K562 (cell line): ENCODE measurements at regions not wholly inside any gene's neighbourhood (a gene's known extent, or its start where the extent isn't known, plus 50 kb on each side); places are given as distances from the start of the nearest gene placed in this dataset.

ENCODE experiments used
- ATAC-seq: fragments of 200-7000 bp; cut with Tn5 transposase; 3 replicates; pipeline ENCODE4 v1.9.1; 2020; ENCODE audit warnings: moderate library complexity
- BruUV-seq: library from RNA; stranded (reverse); fragments of 400-500 nt; replicated peaks from 2 replicates; lab custom pipeline; 2021; lab: Mats Ljungman, UMichigan
- CTCF ChIA-PET: fragments of 300-600 bp; formaldehyde crosslinking; extraction: SDS; loops from one replicate; lab custom pipeline; 2021; ENCODE audit warnings: low intra/inter-chr PET ratio; lab: Yijun Ruan, JAX
- POLR2A ChIA-PET: fragments of 300-600, 350-650 bp; sonication (Branson Sonifier 250); formaldehyde crosslinking; extraction: SDS; loops from one replicate; lab custom pipeline; 2021; ENCODE audit warnings: antibody characterized with exemption, inconsistent platforms; lab: Yijun Ruan, JAX
- DNase-seq, 4 experiments: peaks; one replicate each; pipeline versions ENCODE4 v3.0.0 to v3.0.0-alpha.2; 2011 to 2018; ENCODE audit warnings: low spot score in 3 of 4, mixed read lengths in 3 of 4; ENCODE audit errors: extremely low read depth in 1 of 4
- FAIRE-seq: peaks from 2 replicates; lab custom pipeline; 2011; peaks lifted over from hg19 to GRCh38; lab: Jason Lieb, UNC
- H2AFZ ChIP-seq: 2 replicates; pipeline ENCODE4 v1.6.0; 2011; ENCODE audit warnings: low read depth, low read length, control low read depth, inconsistent platforms
- H3K27ac ChIP-seq: fragments of 200-600 bp; 3 replicates; pipeline ENCODE4 v1.8.0; 2011; ENCODE audit warnings: low read depth, mild to moderate bottlenecking, control low read depth, inconsistent platforms, low read length, moderate library complexity, mixed read lengths; ENCODE audit errors: extremely low read depth
- H3K27me3 ChIP-seq, 2 experiments: fragments of 300-600 bp in 1 of 2; 2 replicates in 1 of 2; 3 replicates in 1 of 2; pipeline versions ENCODE4 v1.6.0 to v1.8.0; 2011; ENCODE audit warnings: inconsistent platforms in 2 of 2, low read length in 2 of 2, mild to moderate bottlenecking in 1 of 2, mixed read lengths in 1 of 2, moderate library complexity in 1 of 2; ENCODE audit not compliant: control insufficient read depth in 2 of 2, insufficient read depth in 2 of 2
- H3K36me3 ChIP-seq: fragments of 300-600 bp; 3 replicates; pipeline ENCODE4 v1.8.0; 2011; ENCODE audit warnings: mild to moderate bottlenecking, low read length, inconsistent platforms; ENCODE audit not compliant: control insufficient read depth, insufficient read depth
- H3K4me1 ChIP-seq, 2 experiments: fragments of 200-600 bp in 1 of 2; replicated peaks in 1 of 2; 2 replicates in 1 of 2; 3 replicates in 1 of 2; pipeline versions ENCODE4 v1.5.1 to v1.8.0; 2011; ENCODE audit warnings: inconsistent platforms in 2 of 2, low read length in 2 of 2, mild to moderate bottlenecking in 1 of 2, mixed read lengths in 1 of 2, moderate library complexity in 1 of 2; ENCODE audit not compliant: control insufficient read depth in 2 of 2, insufficient read depth in 2 of 2
- H3K4me2 ChIP-seq: 2 replicates; pipeline ENCODE4 v1.6.1; 2011; ENCODE audit warnings: low read length, control low read depth, inconsistent platforms, mixed read lengths; ENCODE audit not compliant: insufficient read depth
- H3K4me3 ChIP-seq: fragments of 200-600 bp; sonication (generic), shearing (Covaris generic); 2 replicates; pipeline ENCODE4 v1.5.1; 2016; ENCODE audit warnings: control low read depth, inconsistent platforms
- H3K79me2 ChIP-seq: fragments of 200-600 bp; 3 replicates; pipeline ENCODE4 v1.8.0; 2011; ENCODE audit warnings: low read length, inconsistent platforms; ENCODE audit not compliant: control insufficient read depth, insufficient read depth
- H3K9ac ChIP-seq, 2 experiments: 2 replicates each; pipeline versions ENCODE4 v1.6.0 to v1.6.1; 2011; ENCODE audit warnings: low read depth in 2 of 2, low read length in 2 of 2, control low read depth in 1 of 2, inconsistent platforms in 1 of 2, mild to moderate bottlenecking in 1 of 2, mixed read lengths in 1 of 2; ENCODE audit not compliant: insufficient read depth in 1 of 2
- H3K9me1 ChIP-seq: one replicate; pipeline ENCODE4 v1.6.0; 2011; ENCODE audit warnings: inconsistent platforms, mild to moderate bottlenecking, low read length, moderate library complexity; ENCODE audit not compliant: control insufficient read depth, insufficient read depth
- H3K9me3 ChIP-seq: replicated peaks from 2 replicates; pipeline ENCODE4 v1.5.1; 2011; ENCODE audit warnings: low read depth, low read length, inconsistent platforms; ENCODE audit not compliant: control insufficient read depth, insufficient read depth
- H4K20me1 ChIP-seq: replicated peaks from 2 replicates; pipeline ENCODE4 v1.6.1; 2011; ENCODE audit warnings: low read length, inconsistent platforms, mixed read lengths; ENCODE audit not compliant: control insufficient read depth, insufficient read depth
- IRF2 ChIP-seq: sonication (generic); formaldehyde crosslinking; IDR thresholded peaks from 2 replicates; pipeline ENCODE4 v1.8.1; 2022; ENCODE audit warnings: mild to moderate bottlenecking, missing genetic modification reagents
- KHSRP ChIP-seq: fragments of 450-650 bp; IDR thresholded peaks from 2 replicates; pipeline ENCODE4 v1.6.1; 2017
- MYBL2 ChIP-seq, 2 experiments: fragments of 450-650 bp in 1 of 2; sonication (generic) in 1 of 2; formaldehyde crosslinking in 1 of 2; IDR thresholded peaks; 2 replicates each; pipeline versions ENCODE4 v1.6.1 to v1.8.1; 2017 to 2022; ENCODE audit warnings: borderline replicate concordance in 1 of 2, inconsistent platforms in 1 of 2, low read depth in 1 of 2, mild to moderate bottlenecking in 1 of 2, missing genetic modification reagents in 1 of 2, moderate library complexity in 1 of 2
- PBX2 ChIP-seq, 2 experiments: IDR thresholded peaks in 1 of 2; conservative IDR thresholded peaks in 1 of 2; 2 replicates each; pipeline ENCODE4 v1.6.1; 2016; ENCODE audit warnings: low read depth in 2 of 2, mild to moderate bottlenecking in 1 of 2, missing compliant biosample characterization in 1 of 2, missing genetic modification characterization in 1 of 2, moderate library complexity in 1 of 2
- SNIP1 ChIP-seq: fragments of 450-650 bp; IDR thresholded peaks from 2 replicates; pipeline ENCODE4 v1.7.1; 2017; ENCODE audit warnings: low read depth, mild to moderate bottlenecking
- ZC3H11A ChIP-seq: IDR thresholded peaks from 2 replicates; pipeline ENCODE4 v1.6.1; 2012; ENCODE audit warnings: low read depth, low read length, improper control_type of control experiment
- ZNF507 ChIP-seq: conservative IDR thresholded peaks from 2 replicates; pipeline ENCODE4 v1.6.1; 2017; ENCODE audit warnings: missing genetic modification characterization, missing compliant biosample characterization
- WGBS: fragments of 100-300 bp; shearing (Covaris generic); methylation state at CpG from one replicate; pipeline ENCODE4 v1.1.6; 2016; ENCODE audit warnings: low coverage, mixed read lengths; ENCODE audit not compliant: insufficient coverage; ENCODE audit errors: missing lambda C conversion rate; 5-methylcytosine and 5-hydroxymethylcytosine counted together
- in situ Hi-C: fragments of 300-500 bp; cut with MboI; formaldehyde crosslinking; loops from 4 replicates; pipeline ENCODE4 v1.15.0; 2018; ENCODE audit warnings: inconsistent platforms, mixed read lengths
- intact Hi-C: fragments of 100-400 bp; cut with micrococcal nuclease; formaldehyde crosslinking; loops from 2 replicates; pipeline ENCODE4 v1.14.2; 2022

- CTCF ChIA-PET: no interaction called here
- TF ChIP-seq ZNF507 (tag) (no peak), SNIP1 (no peak)
- TF ChIP-seq, all 486 proteins: peak for 0
- BruUV-seq: no TSS peak
- Histone ChIP-seq H3K36me3 (no peaks in the 10 kb centered on the region), H2AFZ (no peak overlapping the region), H3K27me3 (no peaks in the 10 kb centered on the region), H3K9ac (no peak overlapping the region), H4K20me1 (no peaks in the 10 kb centered on the region), H3K4me2 (no peak overlapping the region), H3K9me3 (no peaks in the 10 kb centered on the region), H3K79me2 (no peaks in the 10 kb centered on the region), H3K4me3 (no peak overlapping the region), H3K4me1 (no peaks in the 10 kb centered on the region), H3K27ac (no peak overlapping the region), H3K9me1 (no peaks in the 10 kb centered on the region)
- intact Hi-C loops (no loop called here), in situ Hi-C loops (no loop called here)
- no peak for ATAC-seq
- POLR2A ChIA-PET: no interaction called here
- DNase-seq: no peak
- no peak for FAIRE-seq
- 12% methylated on average over 1 of the region's 1 CpG for WGBS
Observed at GRCh38 chr5:39898731-39899130, 474.0 kb upstream of the DAB2 start.

GRCh38 chr5:39896706-39897105, 471.9 kb upstream of the DAB2 start:
- no peak overlapping the region for H3K4me3 ChIP-seq
- no peaks in the 10 kb centered on the region for H3K4me1 ChIP-seq
- WGBS: 0% methylated on average over 5 of the region's 5 CpGs
- H2AFZ ChIP-seq: no peak overlapping the region
- BruUV-seq: no TSS peak
- H3K9me3 ChIP-seq: no peaks in the 10 kb centered on the region
- POLR2A ChIA-PET: no interaction called here
- intact Hi-C loops: no loop called here
- H3K9me1 ChIP-seq: no peaks in the 10 kb centered on the region
- H4K20me1 ChIP-seq: no peaks in the 10 kb centered on the region
- no peaks in the 10 kb centered on the region for H3K27me3 ChIP-seq
- H3K27ac ChIP-seq: no peak overlapping the region
- FAIRE-seq: no peak
- no peaks in the 10 kb centered on the region for H3K79me2 ChIP-seq
- no peak overlapping the region for H3K4me2 ChIP-seq
- ATAC-seq: no peak
- H3K36me3 ChIP-seq: no peaks in the 10 kb centered on the region
- CTCF ChIA-PET: no interaction called here
- no peak overlapping the region for H3K9ac ChIP-seq
- in situ Hi-C loops: no loop called here
- DNase-seq: no peak
- TF ChIP-seq MYBL2 (IDR thresholded peaks at IDR 0.05; ENCODE audit: low read depth) (no peak), MYBL2 (CRISPR knock-in tag; IDR thresholded peaks at IDR 0.05; ENCODE audit: borderline replicate concordance) (no peak), PBX2 (CRISPR knock-in tag; IDR thresholded peaks at IDR 0.05; ENCODE audit: low read depth) (no peak), PBX2 (tag; conservative IDR thresholded peaks at IDR 0.05; ENCODE audit: low read depth) (no peak), IRF2 (CRISPR knock-in tag) (no peak), KHSRP (no peak), ZC3H11A (no peak)
